ENCODE measurements at regions not wholly inside any gene's neighbourhood (a gene's known extent, or its start where the extent isn't known, plus 50 kb on each side); places are given as distances from the start of the nearest gene placed in this dataset.

GRCh38 chr2:166661824-166662223 is 167.8 kb upstream of the SCN7A start:
- H3K27me3 Mint-ChIP-seq: no peaks in the 10 kb centered on the region
- H3K4me3 Mint-ChIP-seq (ENCODE audit: low read depth): no peak overlapping the region
- H3K4me1 Mint-ChIP-seq (ENCODE audit: low read depth): peaks cover 3% of the 10 kb centered on the region
- H3K27ac Mint-ChIP-seq: no peak overlapping the region
- H3K36me3 Mint-ChIP-seq (ENCODE audit: insufficient read depth): no peaks in the 10 kb centered on the region
- TF ChIP-seq, protein P1, sequence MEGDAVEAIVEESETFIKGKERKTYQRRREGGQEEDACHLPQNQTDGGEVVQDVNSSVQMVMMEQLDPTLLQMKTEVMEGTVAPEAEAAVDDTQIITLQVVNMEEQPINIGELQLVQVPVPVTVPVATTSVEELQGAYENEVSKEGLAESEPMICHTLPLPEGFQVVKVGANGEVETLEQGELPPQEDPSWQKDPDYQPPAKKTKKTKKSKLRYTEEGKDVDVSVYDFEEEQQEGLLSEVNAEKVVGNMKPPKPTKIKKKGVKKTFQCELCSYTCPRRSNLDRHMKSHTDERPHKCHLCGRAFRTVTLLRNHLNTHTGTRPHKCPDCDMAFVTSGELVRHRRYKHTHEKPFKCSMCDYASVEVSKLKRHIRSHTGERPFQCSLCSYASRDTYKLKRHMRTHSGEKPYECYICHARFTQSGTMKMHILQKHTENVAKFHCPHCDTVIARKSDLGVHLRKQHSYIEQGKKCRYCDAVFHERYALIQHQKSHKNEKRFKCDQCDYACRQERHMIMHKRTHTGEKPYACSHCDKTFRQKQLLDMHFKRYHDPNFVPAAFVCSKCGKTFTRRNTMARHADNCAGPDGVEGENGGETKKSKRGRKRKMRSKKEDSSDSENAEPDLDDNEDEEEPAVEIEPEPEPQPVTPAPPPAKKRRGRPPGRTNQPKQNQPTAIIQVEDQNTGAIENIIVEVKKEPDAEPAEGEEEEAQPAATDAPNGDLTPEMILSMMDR (IDR thresholded peaks at IDR 0.05; ENCODE audit: unreplicated experiment): no peak
- DNase-seq (ENCODE audit: low spot score, unreplicated experiment): no peak
- H3K9me3 Mint-ChIP-seq (ENCODE audit: low read depth): peaks cover 7% of the 10 kb centered on the region

DNA sequence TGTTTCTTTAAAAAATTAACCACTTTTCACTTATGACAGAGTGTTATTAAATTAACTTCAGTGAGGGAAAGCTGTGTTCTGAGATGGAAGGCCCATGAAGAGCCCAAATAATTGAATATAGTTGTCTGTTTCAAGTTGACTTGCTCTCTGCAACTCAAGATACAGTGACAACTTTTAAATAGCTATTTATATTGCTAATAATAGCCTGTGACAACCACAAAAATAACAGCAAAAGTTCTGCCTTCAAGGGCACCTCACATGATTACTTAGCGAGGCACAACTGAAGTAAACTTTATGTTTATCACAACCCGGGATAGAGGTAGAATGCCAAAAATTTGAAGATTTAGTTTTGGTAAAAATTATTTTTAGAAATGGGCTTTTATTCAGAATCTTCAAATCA is 167.3 kb upstream of the SCN7A start:
- H3K9me3 Mint-ChIP-seq (ENCODE audit: low read depth): peaks cover 10% of the 10 kb centered on the region
- no peaks in the 10 kb centered on the region for H3K27me3 Mint-ChIP-seq
- no peak overlapping the region for H3K27ac Mint-ChIP-seq
- no peaks in the 10 kb centered on the region for H3K36me3 Mint-ChIP-seq (ENCODE audit: insufficient read depth)
- H3K4me3 Mint-ChIP-seq (ENCODE audit: low read depth): no peak overlapping the region
- H3K4me1 Mint-ChIP-seq (ENCODE audit: low read depth): peaks cover 3% of the 10 kb centered on the region
- TF ChIP-seq, protein P1 (IDR thresholded peaks at IDR 0.05; ENCODE audit: unreplicated experiment): no peak
- no peak for DNase-seq (ENCODE audit: low spot score, unreplicated experiment)

DNA sequence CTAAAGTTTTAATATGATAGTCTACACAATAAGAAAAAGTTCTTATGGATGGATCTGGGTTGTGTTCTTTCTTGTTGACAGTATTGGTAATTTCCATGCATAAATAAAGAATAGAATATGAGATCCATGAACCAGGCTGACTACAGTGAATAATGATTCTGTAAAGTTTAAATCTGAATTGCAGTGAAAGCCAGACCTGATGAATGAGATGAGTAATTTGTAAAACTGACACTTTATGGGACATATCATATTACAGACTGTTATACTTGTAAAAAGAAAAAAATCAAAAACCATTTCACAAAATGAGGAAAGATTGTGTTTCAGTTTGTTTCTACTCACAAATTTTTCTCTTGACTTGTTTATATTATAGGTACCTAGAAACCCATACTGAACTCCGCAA is 164.9 kb upstream of the SCN7A start:
- Mint-ChIP-seq H3K27me3 (no peaks in the 10 kb centered on the region), H3K9me3 (ENCODE audit: low read depth) (peaks cover 21% of the 10 kb centered on the region), H3K4me1 (ENCODE audit: low read depth) (peaks cover 3% of the 10 kb centered on the region), H3K4me3 (ENCODE audit: low read depth) (no peak overlapping the region), H3K36me3 (ENCODE audit: insufficient read depth) (no peaks in the 10 kb centered on the region), H3K27ac (no peak overlapping the region)
- TF ChIP-seq, protein P1 (IDR thresholded peaks at IDR 0.05; ENCODE audit: unreplicated experiment): no peak
- no peak for DNase-seq (ENCODE audit: low spot score, unreplicated experiment)

DNA sequence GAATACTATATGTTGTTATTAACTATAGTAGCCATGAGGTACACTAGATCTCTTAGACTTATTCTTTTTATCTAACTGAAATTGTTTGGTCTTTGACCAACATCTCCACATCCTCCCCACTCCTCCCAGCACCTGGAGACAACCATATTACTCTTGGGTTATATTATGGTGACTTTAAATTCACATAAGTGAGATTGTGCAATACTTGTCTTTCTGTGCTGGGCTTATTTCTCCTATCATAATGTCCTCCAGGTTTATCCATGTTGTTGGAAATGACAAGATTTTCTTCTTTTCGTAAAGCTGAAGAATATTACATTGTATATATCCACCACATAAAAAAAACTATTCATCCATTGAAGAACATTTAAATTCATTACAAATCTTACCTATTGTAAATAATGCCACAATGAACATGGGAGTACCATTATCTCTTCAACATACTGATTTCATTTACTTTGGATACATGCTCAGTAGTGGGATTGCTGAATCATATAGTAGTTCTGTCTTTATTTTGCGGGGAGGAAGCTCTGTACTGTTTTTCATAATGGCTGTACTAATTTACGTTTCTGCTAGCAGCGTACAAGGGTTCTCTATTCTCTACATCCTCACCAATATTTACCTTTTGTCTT is 159.2 kb upstream of the SCN7A start:
- TF ChIP-seq, protein P1 (IDR thresholded peaks at IDR 0.05; ENCODE audit: unreplicated experiment): no peak
- DNase-seq (ENCODE audit: low spot score, unreplicated experiment): no peak
- H3K27ac Mint-ChIP-seq: no peak overlapping the region
- H3K4me1 Mint-ChIP-seq (ENCODE audit: low read depth): peaks cover 16% of the 10 kb centered on the region
- no peaks in the 10 kb centered on the region for H3K27me3 Mint-ChIP-seq
- H3K4me3 Mint-ChIP-seq (ENCODE audit: low read depth): no peak overlapping the region
- no peaks in the 10 kb centered on the region for H3K36me3 Mint-ChIP-seq (ENCODE audit: insufficient read depth)
- peaks cover 14% of the 10 kb centered on the region for H3K9me3 Mint-ChIP-seq (ENCODE audit: low read depth)

- Mint-ChIP-seq H3K9me3 (ENCODE audit: low read depth) (peaks cover 14% of the 10 kb centered on the region), H3K4me3 (ENCODE audit: low read depth) (no peak overlapping the region), H3K36me3 (ENCODE audit: insufficient read depth) (no peaks in the 10 kb centered on the region), H3K4me1 (ENCODE audit: low read depth) (peaks cover 16% of the 10 kb centered on the region), H3K27ac (no peak overlapping the region), H3K27me3 (no peaks in the 10 kb centered on the region)
- TF ChIP-seq, protein P1 (IDR thresholded peaks at IDR 0.05; ENCODE audit: unreplicated experiment): no peak
- DNase-seq (ENCODE audit: low spot score, unreplicated experiment): no peak
Observed at GRCh38 chr2:166651991-166652390, 157.9 kb upstream of the SCN7A start.

Measured in progenitor cell of endocrine pancreas (in vitro differentiated cells).